Renal pelvis (tissue), 1 donor: ENCODE measurements at regions not wholly inside any gene's neighbourhood (a gene's known extent, or its start where the extent isn't known, plus 50 kb on each side); places are given as distances from the start of the nearest gene placed in this dataset.
"Not testable (repeated sequence)": the region's sequence is repeated elsewhere in the genome, so short reads cannot be mapped to it uniquely, and the experiment has no call there.

Experiments used
- DNase-seq: peaks from one replicate; pipeline ENCODE4 v3.0.0-alpha.2; 2013

DNA sequence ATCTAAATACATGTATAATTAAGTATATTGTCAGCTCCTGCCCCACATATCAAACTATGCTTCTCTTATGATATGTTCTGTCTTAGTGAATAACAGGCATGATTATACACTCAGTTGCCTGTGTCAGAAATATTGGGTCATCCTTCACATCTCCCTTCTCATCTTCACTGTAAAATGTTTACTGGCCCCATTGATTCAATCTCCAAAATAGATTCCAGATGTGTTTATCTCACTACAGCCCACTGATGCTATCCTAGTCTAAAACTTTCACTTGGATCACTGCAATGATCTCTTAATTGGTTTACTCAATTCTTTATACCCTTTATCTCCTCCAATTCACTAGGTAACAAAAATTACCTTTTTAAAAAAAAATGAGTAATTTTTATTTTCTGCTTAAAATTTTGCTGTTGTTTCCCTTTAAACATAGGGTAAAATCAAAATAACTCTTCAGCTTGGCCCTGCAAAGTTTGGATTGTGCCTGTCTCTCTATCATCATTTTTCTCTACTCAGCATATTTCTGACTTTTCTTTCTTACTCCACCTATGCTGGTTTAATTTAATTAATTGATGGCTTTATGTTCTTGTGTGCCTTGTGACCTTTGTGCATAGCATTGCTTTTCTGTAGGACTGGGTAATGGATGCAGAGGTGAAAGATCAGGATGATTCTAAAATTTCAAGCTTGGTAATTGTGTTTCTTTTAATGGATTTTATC lies 233.9 kb upstream of the FOXP2 start:
- no peak for DNase-seq

- DNase-seq = no peak
These were observed 239.5 kb upstream of the FOXP2 start for GRCh38 chr7:114175125-114175524.

DNA sequence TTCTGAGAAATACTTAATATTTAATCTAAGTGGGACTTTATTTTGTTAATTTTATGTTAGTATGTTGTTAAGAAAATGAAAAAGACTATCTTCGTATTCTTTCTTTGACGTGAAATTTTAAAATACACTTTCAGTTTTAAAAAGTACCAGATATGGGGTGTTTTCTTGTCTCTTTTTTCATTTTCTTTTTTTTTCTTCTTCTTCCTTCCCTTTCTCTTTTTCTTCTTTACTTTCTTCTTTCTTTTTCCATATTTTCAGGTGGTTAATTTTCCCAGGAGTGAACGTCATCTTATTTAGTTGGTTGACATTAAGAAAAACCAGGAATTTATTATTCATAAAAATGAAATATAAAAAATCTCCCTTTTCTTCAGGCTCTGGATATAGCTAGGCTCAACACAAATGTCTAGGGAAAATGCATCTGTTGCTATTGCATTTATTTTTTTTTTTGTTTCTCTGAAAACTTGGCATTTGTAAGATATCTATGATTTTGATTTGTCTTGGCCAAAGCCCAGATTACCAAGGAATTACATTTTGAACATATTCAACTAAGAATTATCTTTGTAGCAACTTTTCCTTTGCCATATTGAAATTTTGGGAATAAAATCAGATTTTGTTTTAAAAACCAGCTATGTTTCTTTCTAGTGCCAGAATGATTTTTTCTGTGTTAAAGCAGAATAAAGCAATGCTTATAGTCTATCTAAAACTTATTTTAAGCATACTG lies 241.3 kb upstream of the FOXP2 start:
- DNase-seq = no peak

- DNase-seq = not testable (repeated sequence)
These were observed 245.2 kb upstream of the FOXP2 start for GRCh38 chr7:114169389-114169788.

- no peak for DNase-seq
These were observed 242.1 kb upstream of the PPP1R3A start for GRCh38 chr7:114160925-114161324.

GRCh38 chr7:114158854-114159253 lies 240.0 kb upstream of the PPP1R3A start:
- DNase-seq = no peak

DNA sequence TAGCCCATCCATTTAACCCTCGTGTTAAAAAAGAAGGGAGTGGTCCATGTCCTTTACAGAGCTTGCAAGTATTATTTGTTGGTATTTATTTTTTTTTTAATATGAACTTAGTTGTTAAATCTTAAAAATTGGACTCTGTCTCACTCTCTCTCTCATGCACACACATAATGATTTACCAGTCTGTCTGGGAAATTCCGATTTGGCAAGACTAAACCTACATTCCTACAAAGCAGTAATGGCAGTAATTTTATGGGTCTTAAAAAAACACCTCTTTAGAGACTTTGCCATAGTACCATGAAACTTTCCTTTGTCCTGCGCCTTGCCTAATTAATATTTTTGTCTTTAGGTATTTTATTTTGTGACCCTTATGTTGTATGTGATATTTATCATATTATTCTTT lies 239.5 kb upstream of the PPP1R3A start:
- DNase-seq = no peak

DNA sequence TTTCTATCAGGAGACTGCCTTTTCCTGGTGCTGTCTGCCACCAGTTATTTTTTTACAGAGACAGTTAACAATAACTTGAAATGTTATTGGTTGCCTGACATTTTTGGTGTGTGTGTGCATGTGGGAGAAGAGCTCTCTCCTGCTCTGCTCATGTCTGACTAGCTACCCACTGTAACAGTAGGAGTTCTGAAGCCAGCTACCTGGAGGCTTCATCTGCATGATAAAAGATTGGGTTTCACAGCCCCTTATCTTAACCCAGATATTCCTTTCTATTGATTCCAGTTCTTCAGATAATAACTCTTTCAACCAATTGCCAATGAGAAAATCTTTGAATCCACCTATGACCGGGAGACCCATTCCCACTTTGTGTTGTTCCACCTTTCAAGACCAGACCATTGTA lies 237.4 kb upstream of the PPP1R3A start:
- no peak for DNase-seq

GRCh38 chr7:114155116-114156110 lies 236.6 kb upstream of the PPP1R3A start:
- DNase-seq = no peak

GRCh38 chr7:114153700-114154099 lies 234.9 kb upstream of the PPP1R3A start:
- no peak for DNase-seq

DNA sequence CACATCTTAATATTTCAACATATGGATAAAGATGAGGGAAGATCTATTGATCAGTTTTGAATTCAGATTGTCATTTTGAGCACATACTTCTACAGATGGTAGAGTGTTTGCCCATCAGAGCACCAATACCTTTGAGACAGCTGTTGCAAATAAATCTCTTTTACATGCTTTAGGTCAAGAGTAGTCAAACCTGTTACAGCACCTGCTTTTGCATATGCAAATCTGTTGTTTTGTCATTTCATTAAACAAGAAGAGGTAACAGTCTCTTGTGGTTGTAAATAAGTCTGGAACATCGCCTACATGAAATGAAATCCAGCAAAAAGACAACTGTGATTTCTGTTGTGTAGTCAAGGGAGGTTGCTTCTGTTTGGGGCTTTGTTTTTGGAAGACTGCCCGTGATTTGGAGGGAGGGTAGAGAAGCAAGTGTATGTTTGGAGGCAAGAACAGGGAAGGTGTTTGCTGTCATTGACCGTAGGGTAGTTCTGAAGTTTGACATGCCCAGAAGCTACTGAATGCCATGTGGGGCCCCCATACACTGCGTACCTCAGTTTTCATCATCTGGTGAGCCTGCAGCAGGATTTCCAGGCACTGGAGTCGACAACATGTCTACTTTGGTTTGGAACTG lies 233.6 kb upstream of the PPP1R3A start:
- no peak for DNase-seq

DNA sequence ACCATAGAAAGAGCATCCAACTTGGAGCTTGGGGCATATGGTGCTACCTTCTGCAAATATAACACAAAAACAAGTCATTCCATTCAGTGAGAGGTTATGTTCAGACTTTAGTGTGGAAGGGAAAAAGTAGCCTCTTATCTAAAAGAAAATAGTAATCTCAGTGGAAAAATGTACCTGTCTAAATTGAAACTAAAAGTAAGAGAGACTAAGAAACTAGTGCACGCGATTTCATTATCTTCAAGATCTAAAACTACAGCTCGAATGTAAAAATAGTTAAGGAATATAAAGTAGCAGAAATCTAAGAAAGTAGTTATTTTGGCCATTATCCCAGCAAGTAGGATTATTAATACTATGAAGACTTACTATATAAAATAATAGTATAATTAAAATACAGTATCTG lies 233.0 kb upstream of the PPP1R3A start:
- DNase-seq = no peak

- no peak for DNase-seq
These were observed 231.9 kb upstream of the PPP1R3A start for GRCh38 chr7:114150689-114151088.

GRCh38 chr7:114148779-114149178 lies 230.0 kb upstream of the PPP1R3A start:
- no peak for DNase-seq

DNA sequence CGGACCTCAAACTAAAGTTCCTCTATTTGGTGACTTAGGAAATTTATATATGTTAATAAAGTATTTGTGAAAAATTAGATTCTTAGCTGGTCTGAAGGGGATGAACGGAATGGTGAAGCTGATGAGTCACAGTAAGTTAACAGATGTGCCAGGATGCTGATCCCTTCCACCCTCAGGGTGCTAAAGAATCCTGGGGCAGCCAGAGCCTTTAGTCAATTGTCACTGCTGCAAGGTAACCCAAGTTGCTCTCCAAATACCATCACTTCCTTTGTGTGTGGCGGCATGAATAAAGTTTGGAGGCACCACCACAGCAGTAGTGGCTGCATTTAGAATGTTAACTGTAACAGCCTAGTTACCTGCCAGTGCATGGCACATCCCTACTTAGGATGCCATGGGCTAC lies 222.6 kb upstream of the PPP1R3A start:
- no peak for DNase-seq

DNA sequence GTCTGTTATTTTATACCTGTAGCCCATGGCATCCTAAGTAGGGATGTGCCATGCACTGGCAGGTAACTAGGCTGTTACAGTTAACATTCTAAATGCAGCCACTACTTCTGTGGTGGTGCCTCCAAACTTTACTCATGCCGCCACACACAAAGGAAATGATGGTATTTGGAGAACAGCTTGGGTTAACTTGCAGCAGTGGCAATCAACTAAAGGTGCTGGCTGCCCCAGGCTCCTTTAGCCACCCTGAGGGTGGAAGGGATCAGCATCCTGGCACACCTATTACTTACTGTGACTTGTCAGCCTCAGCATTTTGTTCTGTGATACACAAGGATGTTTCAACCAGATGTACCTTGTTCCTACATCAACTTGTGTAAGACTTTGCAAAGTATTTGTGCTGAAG lies 221.8 kb upstream of the PPP1R3A start:
- no peak for DNase-seq

- not testable (repeated sequence) for DNase-seq
These were observed 220.9 kb upstream of the PPP1R3A start for GRCh38 chr7:114139690-114140089.

- DNase-seq = no peak
These were observed 219.8 kb upstream of the PPP1R3A start for GRCh38 chr7:114138587-114138986.

- DNase-seq = no peak
These were observed 214.9 kb upstream of the PPP1R3A start for GRCh38 chr7:114133717-114134116.

GRCh38 chr7:114130866-114131265 lies 212.1 kb upstream of the PPP1R3A start:
- peak; percentile 2 for DNase-seq

DNA sequence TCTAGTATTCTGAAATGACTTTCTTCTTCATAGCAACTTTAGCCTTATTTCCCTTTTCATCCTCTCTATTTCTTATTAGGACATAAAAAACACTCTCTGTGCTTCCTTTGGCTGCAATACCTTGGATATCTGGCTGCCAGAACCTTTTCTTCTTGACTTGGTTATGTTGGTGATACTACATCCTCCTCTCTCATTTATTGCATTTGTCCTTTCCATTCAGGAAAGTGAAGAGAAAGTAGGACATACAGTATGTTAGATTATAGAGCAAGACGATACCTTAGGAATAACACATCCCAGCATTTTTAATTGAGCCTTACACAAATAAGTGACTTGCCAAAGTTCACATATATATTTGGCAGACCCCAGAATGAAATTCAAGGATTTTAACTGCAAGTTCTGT lies 210.1 kb upstream of the PPP1R3A start:
- no peak for DNase-seq

DNA sequence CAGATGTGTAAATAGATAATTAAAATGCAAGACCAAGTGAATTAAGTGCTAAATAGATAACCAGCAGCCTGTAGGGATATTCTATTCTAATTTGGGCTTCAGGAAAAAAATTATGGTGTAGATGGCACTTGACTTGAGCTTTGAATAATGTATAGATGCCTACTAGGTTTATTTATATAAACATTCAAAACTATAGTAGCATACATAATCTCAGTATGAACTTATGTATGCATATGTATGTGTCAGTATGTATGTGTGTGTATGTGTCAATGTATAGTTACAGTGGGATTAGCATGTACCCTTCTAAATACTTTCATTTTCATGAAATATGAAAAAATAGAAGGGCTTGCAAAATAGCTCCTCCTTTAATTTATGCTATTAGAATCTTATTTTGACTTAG lies 207.3 kb upstream of the PPP1R3A start:
- no peak for DNase-seq
